ENCODE measurements at regions not wholly inside any gene's neighbourhood (a gene's known extent, or its start where the extent isn't known, plus 50 kb on each side); places are given as distances from the start of the nearest gene placed in this dataset.

DNA sequence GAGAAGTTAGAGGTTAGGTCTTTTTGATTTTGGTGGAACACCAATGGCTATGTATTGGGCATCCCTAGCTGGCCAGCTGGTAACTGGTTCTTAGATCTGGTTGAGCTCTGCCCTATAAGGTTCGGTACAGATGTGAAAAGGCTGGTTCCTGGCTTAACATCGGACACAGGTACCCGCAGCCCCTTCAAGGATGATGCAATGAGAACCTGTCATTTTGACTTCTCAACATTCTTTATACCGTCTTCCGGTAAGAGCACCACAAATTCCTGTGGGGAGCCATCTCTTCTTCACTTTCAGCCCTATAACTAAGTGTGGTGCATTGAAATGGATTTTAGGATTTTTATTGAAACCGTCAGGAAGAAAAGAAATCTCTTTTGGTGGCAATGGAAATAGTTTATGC is 222.8 kb downstream of the ADAMTS9 start:
- ATAC-seq (no peak), DNase-seq (ENCODE audit: low spot score) (no peak)
- intact Hi-C loops (cut with DNase I) = no loop called here

DNA sequence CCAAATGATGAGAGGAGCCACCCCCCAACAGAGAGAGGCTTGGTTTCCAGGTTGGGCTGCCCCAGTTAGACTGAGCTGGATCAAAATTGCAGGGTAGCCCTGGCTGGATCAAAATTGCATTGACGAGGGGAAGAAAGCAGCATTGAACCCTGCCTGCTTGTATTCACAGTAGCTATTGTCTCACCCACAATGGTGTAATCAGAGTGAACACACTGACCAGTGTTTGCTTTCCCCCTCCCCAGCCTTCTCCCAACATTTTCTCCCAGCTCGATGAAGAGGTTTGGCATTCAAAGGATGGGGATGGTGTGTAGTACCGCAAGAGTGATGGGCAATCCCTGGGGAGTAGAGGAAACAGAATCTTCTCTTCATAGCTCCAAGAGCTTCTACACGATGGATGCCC is 223.8 kb downstream of the ADAMTS9 start:
- no peak for ATAC-seq
- intact Hi-C loops (cut with DNase I) = no loop called here
- no peak for DNase-seq (ENCODE audit: low spot score)

DNA sequence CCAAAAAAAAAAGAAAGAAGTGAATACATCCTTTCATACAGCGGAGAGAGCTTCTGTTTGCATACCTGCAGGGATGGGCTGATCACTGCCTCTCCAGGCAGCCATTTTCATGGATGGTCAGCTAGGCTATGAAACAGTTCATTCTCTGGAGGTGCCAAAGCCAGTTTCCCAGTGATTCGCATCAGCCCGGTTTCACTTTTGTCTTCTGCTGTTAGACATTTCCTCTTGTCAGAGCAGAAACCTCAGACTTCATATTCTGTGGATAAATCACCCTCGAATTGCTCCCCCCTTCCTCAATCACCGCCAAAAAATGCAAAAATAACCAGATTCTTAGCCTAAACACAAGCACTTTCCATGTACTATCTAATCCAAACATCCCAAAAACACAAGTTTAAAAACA is 225.6 kb downstream of the ADAMTS9 start:
- intact Hi-C loops (cut with DNase I) = no loop called here
- ATAC-seq = no peak
- no peak for DNase-seq (ENCODE audit: low spot score)

DNA sequence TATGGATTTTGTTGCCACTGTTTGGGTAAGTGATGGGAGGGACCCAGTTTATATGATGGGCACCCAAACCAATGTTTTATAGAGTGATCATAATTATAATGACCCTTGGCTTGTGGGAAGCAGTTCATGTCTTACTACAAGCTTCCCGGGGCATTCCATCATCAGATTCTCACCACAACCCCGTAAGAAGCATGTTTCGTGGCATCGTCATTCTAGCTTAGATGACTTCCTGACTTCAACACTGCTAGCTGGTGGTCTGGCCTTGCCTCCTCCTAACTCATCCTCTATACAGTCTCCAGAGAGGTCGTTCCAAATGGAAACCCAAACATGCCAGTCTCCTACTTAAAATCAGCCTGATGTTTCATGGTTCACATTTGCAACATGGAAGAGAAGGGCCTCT is 226.9 kb downstream of the ADAMTS9 start:
- DNase-seq (ENCODE audit: low spot score) = no peak
- intact Hi-C loops (cut with DNase I) = no loop called here
- no peak for ATAC-seq

DNA sequence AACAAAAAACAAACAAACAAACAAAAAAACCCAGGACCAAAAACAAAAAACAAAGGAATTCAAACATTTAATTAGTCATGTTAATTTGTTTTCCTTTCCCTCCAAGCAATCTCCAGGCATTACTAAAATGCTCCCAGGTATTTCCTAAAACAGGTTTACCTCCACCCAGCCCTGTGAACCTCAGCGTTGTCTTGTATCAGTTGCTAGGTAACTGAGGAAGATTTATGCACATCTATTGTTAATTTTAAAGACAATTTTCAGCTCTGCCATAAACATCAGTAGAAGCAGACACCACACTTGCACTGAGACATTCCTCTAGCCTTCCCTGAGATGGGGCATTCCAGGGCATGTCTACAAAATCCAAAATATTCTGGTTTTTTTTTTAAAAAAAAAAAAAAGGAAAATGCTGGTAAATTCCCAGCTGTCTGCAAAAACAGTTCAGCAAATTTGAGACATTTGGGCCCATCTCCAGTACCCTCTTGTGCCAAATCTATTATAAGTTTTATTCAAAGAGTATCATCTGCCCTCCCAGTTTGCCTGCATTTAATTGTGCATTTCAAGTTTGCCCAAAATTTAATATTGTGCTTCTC is 227.6 kb downstream of the ADAMTS9 start:
- ATAC-seq = no peak
- intact Hi-C loops (cut with DNase I) = no loop called here
- no peak for DNase-seq (ENCODE audit: low spot score)

DNA sequence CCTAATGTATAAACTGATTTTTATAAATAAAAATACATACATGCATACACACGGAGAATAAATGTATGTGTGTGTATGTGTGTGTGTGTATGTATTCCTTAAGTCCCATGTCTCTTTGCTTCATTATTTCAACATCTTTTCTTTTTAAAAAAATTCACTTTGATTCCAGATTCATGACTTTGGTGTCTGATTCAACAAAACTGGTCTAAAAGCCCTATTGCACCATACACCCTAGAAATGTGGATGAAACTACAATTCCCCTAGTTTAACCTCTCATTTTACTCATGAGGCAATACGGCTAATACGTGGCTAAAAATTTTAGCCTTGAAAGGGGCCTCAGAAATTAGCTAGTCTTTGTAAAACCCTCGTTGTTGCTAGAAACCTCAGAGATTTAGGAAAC is 228.1 kb downstream of the ADAMTS9 start:
- intact Hi-C loops (cut with DNase I) = no loop called here
- ATAC-seq = no peak

DNA sequence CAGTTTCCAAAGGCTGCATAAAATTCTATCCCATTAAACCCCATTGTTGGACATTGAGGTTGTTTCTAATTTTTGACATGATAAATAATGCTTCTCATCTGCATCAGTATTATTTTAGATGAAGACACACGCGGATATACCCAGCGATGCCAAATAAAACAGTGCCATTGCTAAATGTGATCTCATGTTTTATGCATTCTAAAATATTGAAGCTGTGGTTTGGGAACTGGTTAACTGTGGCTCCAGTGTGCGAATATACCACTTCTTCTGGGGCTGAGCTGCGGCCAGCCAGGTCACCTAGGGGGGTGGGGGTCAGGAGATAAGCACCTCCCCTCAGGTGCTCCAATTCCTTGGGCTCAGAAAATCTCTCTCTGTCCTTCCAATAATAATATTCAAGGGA is 230.0 kb downstream of the ADAMTS9 start:
- DNase-seq (ENCODE audit: low spot score) (no peak), ATAC-seq (no peak)
- intact Hi-C loops (cut with DNase I) = no loop called here

More for the DNA sequence above, 228.1 kb downstream of the ADAMTS9 start:
- no peak for DNase-seq (ENCODE audit: low spot score)

DNA sequence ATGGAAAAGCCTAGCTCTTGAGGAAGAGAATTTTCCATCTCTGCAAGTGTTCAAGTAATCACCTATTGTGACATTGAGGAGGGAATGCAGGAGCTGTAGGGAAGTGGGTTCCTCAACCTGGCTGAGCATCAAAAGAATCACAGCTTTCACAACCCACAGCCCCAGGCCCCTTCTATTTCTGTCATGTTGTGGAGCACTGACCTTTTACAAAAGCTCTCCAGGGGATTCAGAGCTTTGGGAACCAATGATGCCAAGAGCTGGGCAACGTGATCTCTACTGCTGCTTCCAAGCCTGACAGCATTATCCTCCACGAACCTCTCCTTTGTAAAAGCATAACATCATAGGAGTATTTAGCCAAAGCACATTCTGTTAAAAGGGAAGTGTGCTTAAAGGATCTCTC is 231.1 kb downstream of the ADAMTS9 start:
- intact Hi-C loops (cut with DNase I) = no loop called here
- ATAC-seq = no peak
- DNase-seq (ENCODE audit: low spot score) = no peak

DNA sequence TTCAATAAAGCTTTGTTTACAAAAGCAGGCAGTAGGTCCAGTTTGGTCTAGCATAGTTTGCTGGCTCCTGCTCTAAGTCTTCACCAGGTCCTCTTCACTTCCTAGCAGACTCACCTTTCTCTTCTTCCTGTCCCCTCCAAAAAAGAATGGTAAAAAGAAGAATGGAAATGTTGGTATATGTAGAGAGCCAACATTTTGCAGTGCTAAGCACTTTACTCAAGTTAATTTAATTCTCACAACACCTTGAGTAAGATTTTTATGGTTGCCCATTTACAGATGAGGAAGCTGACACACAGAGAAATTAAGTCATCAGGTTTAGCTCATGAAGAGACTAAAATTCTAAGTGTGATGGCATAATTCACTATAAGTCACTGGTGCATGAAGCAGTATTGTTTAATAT is 230.1 kb upstream of the PRICKLE2 start:
- ATAC-seq (no peak), DNase-seq (ENCODE audit: low spot score) (no peak)
- intact Hi-C loops (cut with DNase I) = no loop called here

DNA sequence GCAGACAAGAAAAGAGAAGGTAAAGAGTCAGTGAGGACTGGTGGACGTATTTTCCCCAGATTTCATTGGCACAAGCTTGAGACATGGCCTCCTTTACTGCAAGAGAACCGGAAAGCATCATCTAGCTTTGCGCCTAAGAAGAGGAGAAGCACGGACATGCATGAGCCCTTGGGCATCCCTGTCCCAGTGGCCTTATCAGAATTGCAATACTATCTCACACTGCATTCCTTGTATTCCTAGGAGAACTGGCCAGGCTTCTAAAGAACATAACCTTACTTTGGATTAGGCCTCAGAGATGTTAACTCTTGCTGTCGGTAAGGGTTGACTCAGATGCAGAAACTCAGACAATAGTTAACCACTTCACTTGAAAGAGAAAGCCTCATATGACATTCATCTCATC is 229.5 kb upstream of the PRICKLE2 start:
- DNase-seq (ENCODE audit: low spot score) (no peak), ATAC-seq (no peak)
- intact Hi-C loops (cut with DNase I) = no loop called here

DNA sequence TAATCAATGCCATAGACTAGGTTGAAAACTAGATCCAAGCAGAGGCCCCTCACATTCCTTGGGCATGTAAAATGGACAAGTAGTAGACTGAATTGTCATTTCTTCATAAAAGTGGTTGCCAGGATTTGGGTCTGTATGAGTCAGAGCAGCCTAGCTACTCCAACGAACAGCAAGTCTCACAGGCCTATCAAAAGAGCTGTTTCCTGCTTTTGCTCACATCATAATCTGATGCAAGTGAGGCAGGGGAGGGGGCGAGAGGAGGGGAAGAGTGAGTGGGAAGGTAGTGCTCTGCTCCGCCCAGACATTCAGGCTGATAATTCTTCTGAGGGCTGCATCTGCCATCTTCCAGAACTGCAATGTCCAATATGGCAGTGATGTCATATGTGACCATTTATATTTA is 228.9 kb upstream of the PRICKLE2 start:
- DNase-seq (ENCODE audit: low spot score) (no peak), ATAC-seq (no peak)
- intact Hi-C loops (cut with DNase I) = no loop called here

DNA sequence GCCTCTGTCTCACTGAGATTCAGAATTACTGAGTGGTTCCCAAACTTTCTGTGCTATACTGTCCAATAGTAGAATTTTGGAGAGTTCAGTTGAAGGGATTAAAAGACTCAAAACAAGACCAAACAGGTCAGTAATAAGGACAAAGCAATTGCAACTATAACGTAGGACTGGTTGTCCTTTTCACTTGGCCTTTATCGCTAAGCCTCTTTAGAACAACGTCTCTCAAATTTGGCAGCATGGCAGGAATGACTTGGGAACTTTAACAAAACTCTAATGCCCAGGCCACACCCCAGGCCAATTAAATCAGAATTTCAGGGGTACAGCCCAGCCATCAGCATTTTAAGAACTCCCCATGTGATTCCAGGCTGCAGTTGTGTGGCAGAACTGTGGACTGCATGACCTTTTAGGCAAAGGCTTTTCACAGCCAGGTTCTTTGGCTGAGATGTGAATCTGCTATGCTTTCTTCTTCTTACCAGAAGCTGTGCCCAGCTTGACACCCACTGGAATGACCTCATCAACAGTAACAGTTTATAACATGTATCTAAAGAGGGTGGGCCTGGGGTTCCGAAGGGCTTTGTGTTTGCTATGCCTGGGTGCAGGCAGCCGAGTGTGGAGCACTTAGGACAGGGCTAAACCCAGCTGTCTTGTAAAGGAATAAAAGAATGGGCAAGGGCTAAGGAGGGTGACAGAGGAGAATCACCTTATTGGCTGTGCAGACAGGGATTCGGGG is 226.2 kb upstream of the PRICKLE2 start:
- no peak for ATAC-seq
- no peak for DNase-seq (ENCODE audit: low spot score)
- intact Hi-C loops (cut with DNase I) = no loop called here

DNA sequence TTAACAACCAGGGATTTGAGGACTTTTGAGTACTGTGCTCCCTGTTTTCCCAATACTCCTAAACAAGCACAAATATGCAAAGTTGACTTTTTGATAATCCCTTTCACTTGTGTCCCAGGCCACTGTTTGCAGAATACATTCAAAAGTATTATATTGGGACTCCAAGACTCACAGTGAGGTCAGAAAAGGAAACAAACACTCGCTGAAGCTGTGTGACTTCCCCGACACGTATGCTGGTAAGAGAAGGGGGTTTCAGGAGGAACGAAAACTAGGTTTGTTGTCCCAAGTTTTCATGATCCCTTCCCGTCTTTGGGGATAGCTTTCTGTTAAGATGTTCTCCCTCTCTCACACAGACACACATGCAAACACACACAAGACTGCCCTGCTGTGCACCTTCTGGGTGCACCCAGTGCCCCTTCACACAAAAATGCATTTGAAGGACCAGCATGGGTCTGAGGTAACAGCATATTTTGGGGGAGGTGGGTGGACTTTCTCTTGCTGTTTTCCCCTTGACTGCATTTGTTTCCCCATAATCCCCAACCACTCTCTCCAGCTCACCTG is 225.2 kb upstream of the PRICKLE2 start:
- no peak for ATAC-seq
- intact Hi-C loops (cut with DNase I) = no loop called here
- DNase-seq (ENCODE audit: low spot score) = no peak

DNA sequence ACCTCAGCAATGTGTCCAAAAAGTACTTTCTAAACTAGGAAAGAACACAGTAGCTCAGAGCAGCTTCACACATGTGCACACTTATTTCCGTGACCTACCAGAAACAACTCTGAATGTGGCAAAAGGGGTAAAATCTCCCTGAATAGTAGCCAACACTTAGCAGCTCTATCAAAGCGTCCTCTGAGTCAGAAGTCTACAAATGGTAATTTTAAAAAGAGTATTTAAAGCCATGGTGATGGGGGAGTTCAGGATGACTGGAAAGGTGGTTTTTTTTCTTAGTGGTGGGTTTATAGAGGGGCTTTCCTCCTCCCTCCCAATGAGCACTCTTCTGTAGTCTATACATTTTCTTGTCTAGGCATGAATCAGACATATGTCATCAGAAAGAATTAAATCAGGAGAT is 223.8 kb upstream of the PRICKLE2 start:
- ATAC-seq = no peak
- intact Hi-C loops (cut with DNase I) = no loop called here
- DNase-seq (ENCODE audit: low spot score) = no peak

DNA sequence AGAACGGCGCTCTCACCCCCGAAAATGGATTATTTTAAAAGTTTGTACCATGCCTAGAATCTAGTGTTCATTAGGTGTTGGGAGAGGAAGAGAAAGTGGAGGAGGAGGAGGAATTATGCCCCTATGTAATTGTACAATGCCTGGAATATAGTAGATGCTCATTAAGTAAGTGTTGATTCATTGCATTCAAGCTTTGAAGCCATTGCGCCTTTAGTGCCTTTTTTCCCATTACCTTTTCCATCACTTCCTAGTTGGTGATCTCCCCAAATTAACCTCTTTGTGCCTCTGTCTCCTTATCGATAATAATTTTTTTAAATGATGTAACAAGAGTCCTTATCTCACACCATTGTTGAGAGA is 220.7 kb upstream of the PRICKLE2 start:
- intact Hi-C loops (cut with DNase I) = no loop called here
- ATAC-seq = no peak
- DNase-seq (ENCODE audit: low spot score) = no peak

DNA sequence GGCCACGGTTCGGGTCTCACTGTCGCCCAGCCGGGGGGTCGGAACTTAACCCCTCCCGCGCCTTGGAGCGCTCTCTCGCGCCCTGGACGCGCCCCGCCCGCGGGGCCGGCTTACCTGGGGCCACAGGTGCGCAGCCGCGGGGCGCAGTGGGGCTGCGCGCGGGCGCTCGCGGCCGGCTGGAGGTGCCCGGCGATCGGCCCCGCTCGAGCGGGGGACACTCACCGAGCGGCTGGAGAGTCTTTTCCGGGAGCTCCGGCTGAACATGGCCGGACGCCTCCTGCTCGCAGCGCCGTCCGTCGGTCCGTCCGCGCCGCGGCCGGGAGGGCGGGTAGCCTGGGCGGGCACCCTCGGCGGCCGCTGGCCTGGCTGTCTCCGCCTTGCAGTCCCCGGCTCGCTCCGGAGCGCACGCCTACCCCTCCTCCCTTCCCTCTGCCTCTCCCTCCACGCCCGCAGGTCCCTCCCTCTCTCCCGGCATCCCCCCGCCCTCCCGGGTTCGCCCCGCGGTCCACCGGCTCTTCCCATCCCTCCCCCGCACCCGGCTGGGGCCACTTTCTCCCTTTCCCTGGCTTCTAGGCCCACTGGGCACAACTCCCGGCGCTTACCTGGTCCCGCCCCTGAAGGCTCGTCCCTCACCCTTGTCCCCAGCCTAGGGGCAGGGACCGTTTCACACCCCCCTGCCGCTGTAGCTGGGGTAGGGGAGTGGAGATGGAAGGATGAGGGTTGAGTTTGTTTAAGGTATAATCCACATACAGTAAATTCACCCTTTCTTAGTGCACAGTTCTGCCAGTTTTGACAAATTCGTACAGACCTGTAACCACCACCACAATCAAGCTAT is 220.1 kb upstream of the PRICKLE2 start:
- ATAC-seq (peak; percentile 33), DNase-seq (ENCODE audit: low spot score) (no peak)
- intact Hi-C loops (cut with DNase I) = no loop called here

DNA sequence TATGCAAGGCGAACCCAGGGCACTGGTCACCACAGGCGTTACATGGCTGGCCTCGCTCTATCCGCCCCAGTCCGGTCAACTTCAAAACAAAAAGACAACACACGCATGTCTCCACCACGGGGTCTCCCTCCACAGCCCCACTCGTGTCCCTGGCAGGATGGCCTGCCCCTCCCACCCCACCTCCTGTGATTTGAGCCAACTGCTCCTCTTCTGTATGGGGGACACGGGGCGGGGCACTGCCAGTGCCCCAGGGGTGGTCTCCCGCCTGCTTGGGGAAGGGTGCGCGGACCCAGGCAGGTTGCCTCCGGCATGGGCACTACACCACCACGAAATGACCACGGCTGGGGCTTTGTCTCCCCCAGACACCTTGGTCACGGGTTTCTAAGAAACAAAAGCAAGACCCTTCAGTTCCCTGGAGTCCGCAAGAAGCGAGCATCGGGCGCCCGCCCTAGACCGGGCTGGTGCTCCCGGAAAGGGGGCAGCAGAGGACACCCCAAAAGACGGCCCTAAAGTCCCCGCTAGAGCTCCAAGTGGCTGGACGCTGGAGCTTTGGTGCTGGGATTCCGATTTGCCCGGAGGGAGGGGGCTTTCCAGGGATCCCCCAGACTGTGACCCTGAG is 219.3 kb upstream of the PRICKLE2 start:
- peak; percentile 27 for ATAC-seq
- DNase-seq (ENCODE audit: low spot score) = no peak

DNA sequence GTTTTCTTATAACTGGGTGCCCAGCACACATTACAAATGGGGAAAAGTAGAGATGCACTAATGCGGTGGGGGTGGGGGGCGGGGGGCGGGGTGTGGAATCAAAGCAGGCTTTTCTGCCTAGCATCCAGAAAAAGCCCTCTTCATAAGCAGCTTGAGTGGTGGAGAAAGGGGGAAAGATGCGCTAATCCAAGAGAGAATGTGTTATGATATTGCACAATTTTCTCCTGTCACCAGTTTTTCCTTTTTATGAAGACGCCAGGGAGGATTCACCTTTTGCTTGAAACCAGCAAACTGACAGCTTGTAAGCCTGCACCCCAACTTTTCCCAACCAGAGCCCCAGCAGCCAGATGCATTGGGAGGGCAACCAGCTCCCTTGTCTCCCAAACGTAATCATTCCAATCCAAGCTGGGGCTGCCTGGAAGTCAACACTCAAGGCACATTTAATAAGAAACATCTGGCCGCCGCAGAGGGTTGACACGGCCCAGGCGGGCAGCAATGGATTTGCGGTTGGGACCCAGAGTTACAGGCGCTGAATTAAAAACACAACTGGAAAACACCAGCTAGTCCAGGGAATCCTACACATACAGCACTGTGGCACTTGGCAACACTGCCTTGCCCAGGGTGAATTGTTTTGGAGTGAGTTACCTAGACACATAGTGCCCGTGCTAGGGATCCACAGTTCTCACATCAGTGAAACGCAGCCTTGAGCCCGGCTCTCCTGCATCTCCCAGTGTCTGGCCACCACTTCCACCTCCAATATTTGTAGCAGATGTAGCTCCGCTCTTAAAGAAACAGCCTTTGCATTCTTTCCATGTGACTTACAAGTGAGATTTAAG is 218.5 kb upstream of the PRICKLE2 start:
- intact Hi-C loops (cut with DNase I) = no loop called here
- ATAC-seq = peak; percentile 65
- DNase-seq (ENCODE audit: low spot score) = no peak

More for the DNA sequence above, 219.3 kb upstream of the PRICKLE2 start:
- intact Hi-C loops (cut with DNase I) = no loop called here

DNA sequence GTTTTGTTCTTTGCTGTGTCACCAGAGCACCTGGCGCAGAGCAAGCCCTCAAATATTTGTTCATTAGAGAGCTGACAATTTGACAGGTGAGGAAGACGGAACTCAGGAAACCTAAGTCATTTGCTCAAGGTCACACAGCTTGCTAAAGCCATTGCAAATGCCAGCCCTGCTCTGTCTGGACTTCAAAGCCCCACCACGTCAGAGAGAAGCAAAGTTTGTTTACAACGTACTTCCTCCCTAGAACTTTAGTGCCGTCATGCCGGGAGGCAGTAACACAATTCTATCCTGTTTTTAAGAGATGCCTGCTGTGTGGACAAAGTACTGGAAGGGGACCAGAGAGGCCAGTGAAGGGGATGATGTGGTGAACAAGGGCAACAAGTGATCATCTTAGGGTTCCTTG is 216.6 kb upstream of the PRICKLE2 start:
- no peak for DNase-seq (ENCODE audit: low spot score)
- intact Hi-C loops (cut with DNase I) = no loop called here
- ATAC-seq = no peak

All from sciatic nerve (tissue), 2 donors.